Natural killer cell (primary cell): ENCODE measurements at regions not wholly inside any gene's neighbourhood (a gene's known extent, or its start where the extent isn't known, plus 50 kb on each side); places are given as distances from the start of the nearest gene placed in this dataset.
"Not testable (repeated sequence)": the region's sequence is repeated elsewhere in the genome, so short reads cannot be mapped to it uniquely, and the experiment has no call there.

ENCODE experiments used
- ATAC-seq, 3 donors: fragments of 150-1000 bp in 2 of 3; fragments of 200-7000 bp in 1 of 3; cut with Tn5 transposase; 1 replicate in 1 of 3; 2 replicates in 2 of 3; pipeline ENCODE4 v1.10.0; 2021; ENCODE audit warnings: mild to moderate bottlenecking in 2 of 3, moderate library complexity in 2 of 3
- DNase-seq, 2 donors: peaks; one replicate each; pipeline versions ENCODE4 v3.0.0 to v3.0.0-alpha.2; 2013 to 2021; ENCODE audit warnings: mixed read lengths in 1 of 2
- H3K27ac ChIP-seq: one replicate; pipeline ENCODE4 v1.5.1; 2013; ENCODE audit warnings: mild to moderate bottlenecking, low read length
- H3K27me3 ChIP-seq: one replicate; pipeline ENCODE4 v1.6.1; 2013; ENCODE audit warnings: low read length; ENCODE audit not compliant: control insufficient read depth, insufficient read depth
- H3K36me3 ChIP-seq: one replicate; pipeline ENCODE4 v1.6.1; 2013; ENCODE audit warnings: low read length; ENCODE audit not compliant: control insufficient read depth, insufficient read depth
- H3K4me1 ChIP-seq: one replicate; pipeline ENCODE4 v1.6.1; 2013; ENCODE audit warnings: low read length; ENCODE audit not compliant: control insufficient read depth, insufficient read depth
- H3K4me3 ChIP-seq: one replicate; pipeline ENCODE4 v1.5.1; 2013; ENCODE audit warnings: low read length
- H3K9me3 ChIP-seq: one replicate; pipeline ENCODE4 v1.6.1; 2013; ENCODE audit warnings: low read length; ENCODE audit not compliant: control insufficient read depth, insufficient read depth
- H3K27ac Mint-ChIP-seq, 2 donors: one replicate each; pipeline ENCODE4 v1.8.0; 2022; ENCODE audit warnings: mild to moderate bottlenecking in 2 of 2, mixed read lengths in 2 of 2, moderate library complexity in 1 of 2
- H3K27me3 Mint-ChIP-seq, 2 donors: one replicate each; pipeline ENCODE4 v1.8.0; 2022; ENCODE audit warnings: low read depth in 2 of 2, mixed read lengths in 2 of 2
- H3K36me3 Mint-ChIP-seq: one replicate; pipeline ENCODE4 v1.8.0; 2022; ENCODE audit warnings: mixed read lengths
- H3K4me1 Mint-ChIP-seq, 2 donors: one replicate each; pipeline ENCODE4 v1.8.0; 2022; ENCODE audit warnings: mixed read lengths in 2 of 2
- H3K4me3 Mint-ChIP-seq: one replicate; pipeline ENCODE4 v1.8.0; 2022; ENCODE audit warnings: mild to moderate bottlenecking, moderate library complexity, mixed read lengths
- H3K9me3 Mint-ChIP-seq, 2 donors: one replicate each; pipeline ENCODE4 v1.8.0; 2022; ENCODE audit warnings: mixed read lengths in 2 of 2
- WGBS: methylation state at CpG from one replicate; pipeline ENCODE4 v1.1.7; 2013; ENCODE audit warnings: missing lambda C conversion rate; ENCODE audit not compliant: insufficient coverage; 5-methylcytosine and 5-hydroxymethylcytosine counted together
- intact Hi-C: fragments of 100-400 bp; cut with micrococcal nuclease; formaldehyde crosslinking; loops from one replicate; pipeline ENCODE4 v1.14.2; 2022
- TF ChIP-seq, protein P1 (sequence below): fragments of 200-600 bp; IDR thresholded peaks from one replicate; pipeline ENCODE4 v1.8.0; 2022; ENCODE audit warnings: antibody characterized with exemption

DNA sequence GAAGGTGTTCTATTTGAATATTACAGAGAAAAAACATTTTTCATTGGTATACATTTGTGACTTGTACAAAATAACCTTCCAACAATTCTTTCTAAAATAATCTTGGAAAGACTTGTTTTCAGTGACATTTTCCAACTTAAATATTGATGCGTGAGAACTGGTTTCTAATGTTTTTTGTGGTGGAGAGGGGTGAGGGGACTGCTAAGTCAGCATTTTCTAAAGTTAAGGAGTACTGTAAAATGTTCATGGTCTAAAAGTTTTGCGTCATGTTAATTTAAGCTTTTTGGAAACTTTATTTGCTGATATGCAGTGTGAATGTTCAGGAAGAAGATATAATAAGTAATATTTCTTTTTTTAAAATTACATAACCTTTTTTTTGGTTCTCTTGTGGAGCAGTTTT lies 229.3 kb downstream of the MAGEB5 start:
- Mint-ChIP-seq H3K4me1 (no peaks in the 10 kb centered on the region), H3K4me3 (no peak overlapping the region), H3K9me3 (peaks cover 0 to 2% of the 10 kb centered on the region in 2 donors), H3K27ac (no peak overlapping the region), H3K27me3 (no peaks in the 10 kb centered on the region), H3K36me3 (no peaks in the 10 kb centered on the region)
- no peaks in the 10 kb centered on the region for H3K27me3 ChIP-seq
- TF ChIP-seq, protein P1, sequence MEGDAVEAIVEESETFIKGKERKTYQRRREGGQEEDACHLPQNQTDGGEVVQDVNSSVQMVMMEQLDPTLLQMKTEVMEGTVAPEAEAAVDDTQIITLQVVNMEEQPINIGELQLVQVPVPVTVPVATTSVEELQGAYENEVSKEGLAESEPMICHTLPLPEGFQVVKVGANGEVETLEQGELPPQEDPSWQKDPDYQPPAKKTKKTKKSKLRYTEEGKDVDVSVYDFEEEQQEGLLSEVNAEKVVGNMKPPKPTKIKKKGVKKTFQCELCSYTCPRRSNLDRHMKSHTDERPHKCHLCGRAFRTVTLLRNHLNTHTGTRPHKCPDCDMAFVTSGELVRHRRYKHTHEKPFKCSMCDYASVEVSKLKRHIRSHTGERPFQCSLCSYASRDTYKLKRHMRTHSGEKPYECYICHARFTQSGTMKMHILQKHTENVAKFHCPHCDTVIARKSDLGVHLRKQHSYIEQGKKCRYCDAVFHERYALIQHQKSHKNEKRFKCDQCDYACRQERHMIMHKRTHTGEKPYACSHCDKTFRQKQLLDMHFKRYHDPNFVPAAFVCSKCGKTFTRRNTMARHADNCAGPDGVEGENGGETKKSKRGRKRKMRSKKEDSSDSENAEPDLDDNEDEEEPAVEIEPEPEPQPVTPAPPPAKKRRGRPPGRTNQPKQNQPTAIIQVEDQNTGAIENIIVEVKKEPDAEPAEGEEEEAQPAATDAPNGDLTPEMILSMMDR, result no peak
- intact Hi-C loops, result no loop called here
- no peaks in the 10 kb centered on the region for H3K36me3 ChIP-seq
- DNase-seq (no peak), ATAC-seq (no peak)
- H3K4me1 ChIP-seq, result no peaks in the 10 kb centered on the region
- H3K27ac ChIP-seq, result no peak overlapping the region
- H3K9me3 ChIP-seq, result no peaks in the 10 kb centered on the region
- 80% methylated on average over 1 of the region's 2 CpGs for WGBS
- H3K4me3 ChIP-seq, result no peak overlapping the region

DNA sequence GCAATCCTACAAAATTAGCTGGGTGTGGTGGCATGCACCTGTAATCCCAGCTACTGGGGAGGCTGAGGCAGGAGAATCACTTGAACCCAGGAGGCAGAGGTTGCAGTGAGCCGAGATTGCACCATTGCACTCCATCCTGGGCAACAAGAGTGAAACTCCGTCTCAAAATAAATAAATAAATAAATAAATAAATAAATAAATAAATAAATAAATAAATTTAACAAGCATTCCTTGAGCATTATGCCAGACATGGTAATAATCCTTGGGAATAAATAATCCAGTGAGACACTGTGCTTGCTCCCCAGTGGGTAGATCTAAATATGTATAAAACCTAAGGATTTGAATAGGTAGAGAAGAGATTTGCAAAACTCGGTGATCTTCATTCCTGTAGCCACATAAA lies 228.4 kb downstream of the MAGEB5 start:
- H3K9me3 ChIP-seq, H3K4me3 ChIP-seq, H3K36me3 Mint-ChIP-seq, H3K4me1 Mint-ChIP-seq, H3K27me3 ChIP-seq, DNase-seq, H3K27ac ChIP-seq, H3K4me3 Mint-ChIP-seq, H3K36me3 ChIP-seq, H3K27ac Mint-ChIP-seq, intact Hi-C loops, H3K4me1 ChIP-seq, H3K27me3 Mint-ChIP-seq, H3K9me3 Mint-ChIP-seq, ATAC-seq: not testable (repeated sequence)
- WGBS, result 100% methylated on average over 1 of the region's 3 CpGs

DNA sequence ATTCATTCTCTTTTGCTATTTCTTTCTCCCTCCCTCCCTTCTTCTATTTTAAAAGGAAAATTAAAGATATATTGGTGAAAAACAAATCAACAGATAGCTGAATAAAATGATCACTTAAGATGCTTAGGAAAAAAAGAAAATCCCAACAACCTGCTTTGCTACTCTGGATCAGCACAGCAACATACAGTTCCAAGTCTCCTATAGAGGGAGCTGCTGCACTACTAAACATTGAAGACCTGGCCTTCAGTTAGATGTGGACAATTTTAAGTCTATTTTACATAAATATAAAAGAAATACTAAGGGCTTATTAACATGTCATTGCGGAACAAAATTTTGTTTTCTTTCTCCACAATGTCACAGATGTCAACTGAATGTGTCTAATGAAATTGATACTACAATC lies 226.4 kb downstream of the MAGEB5 start:
- TF ChIP-seq, protein P1, result no peak
- intact Hi-C loops, result no loop called here
- no peak for DNase-seq
- Histone ChIP-seq H3K9me3 (no peaks in the 10 kb centered on the region), H3K27me3 (no peaks in the 10 kb centered on the region), H3K4me1 (no peaks in the 10 kb centered on the region), H3K27ac (no peak overlapping the region), H3K4me3 (no peak overlapping the region), H3K36me3 (no peaks in the 10 kb centered on the region)
- WGBS, result no CpG with 5 or more reads among the region's 1 CpG
- no peaks in the 10 kb centered on the region for H3K27me3 Mint-ChIP-seq
- H3K4me1 Mint-ChIP-seq, result no peaks in the 10 kb centered on the region
- H3K4me3 Mint-ChIP-seq, result no peak overlapping the region
- no peak overlapping the region for H3K27ac Mint-ChIP-seq
- H3K9me3 Mint-ChIP-seq, result peaks cover 2 to 3% of the 10 kb centered on the region in 2 donors
- ATAC-seq, result no peak
- no peaks in the 10 kb centered on the region for H3K36me3 Mint-ChIP-seq

DNA sequence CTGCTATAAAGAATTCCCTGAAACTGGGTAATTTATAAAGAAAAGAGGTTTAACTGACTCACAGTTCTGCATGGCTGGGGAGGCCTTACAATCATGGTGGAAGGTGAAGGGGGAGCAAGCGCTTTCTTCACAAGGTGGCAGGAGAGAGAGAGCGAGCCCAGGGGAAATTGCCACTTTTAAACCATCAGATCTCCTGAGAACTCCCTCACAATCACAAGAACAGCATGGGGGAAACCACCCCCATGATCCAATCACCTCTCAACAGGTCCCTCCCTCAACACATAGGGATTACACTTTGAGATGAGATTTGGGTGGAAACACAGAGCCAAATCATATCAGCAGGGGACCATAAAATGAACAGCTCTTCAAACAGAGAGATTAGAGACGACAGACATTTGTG lies 198.6 kb downstream of the MAGEB5 start:
- H3K9me3 ChIP-seq, result no peaks in the 10 kb centered on the region
- no peak overlapping the region for H3K27ac Mint-ChIP-seq
- no peaks in the 10 kb centered on the region for H3K27me3 ChIP-seq
- H3K4me1 Mint-ChIP-seq, result no peaks in the 10 kb centered on the region
- TF ChIP-seq, protein P1, result no peak
- H3K9me3 Mint-ChIP-seq, result peaks cover 12 to 23% of the 10 kb centered on the region in 2 donors
- H3K27ac ChIP-seq, result no peak overlapping the region
- ATAC-seq (no peak), DNase-seq (no peak)
- peaks cover 6% of the 10 kb centered on the region for H3K36me3 Mint-ChIP-seq
- no CpG with 5 or more reads among the region's 3 CpGs for WGBS
- no peak overlapping the region for H3K4me3 Mint-ChIP-seq
- H3K4me3 ChIP-seq, result no peak overlapping the region
- intact Hi-C loops, result no loop called here
- H3K36me3 ChIP-seq, result no peaks in the 10 kb centered on the region
- H3K4me1 ChIP-seq, result no peaks in the 10 kb centered on the region
- no peaks in the 10 kb centered on the region for H3K27me3 Mint-ChIP-seq
